ENCODE measurements at regions not wholly inside any gene's neighbourhood (a gene's known extent, or its start where the extent isn't known, plus 50 kb on each side); places are given as distances from the start of the nearest gene placed in this dataset.

- no peak overlapping the region for H3K4me2 ChIP-seq (ENCODE audit: low read length)
- no peaks in the 10 kb centered on the region for H3K9me3 ChIP-seq (replicated peaks; ENCODE audit: low read length)
- H3K4me1 ChIP-seq (ENCODE audit: control insufficient read depth, insufficient read depth, low read length), result peaks cover 6% of the 10 kb centered on the region
- H3K27me3 ChIP-seq (ENCODE audit: control insufficient read depth, insufficient read depth, low read length), result no peaks in the 10 kb centered on the region
- H3K36me3 ChIP-seq (ENCODE audit: insufficient read depth, low read length), result no peaks in the 10 kb centered on the region
- H3K9ac ChIP-seq (ENCODE audit: low read depth, low read length), result no peak overlapping the region
- H3K4me3 ChIP-seq (ENCODE audit: low read length), result no peak overlapping the region
Measured at GRCh38 chr2:180227461-180227860, 220.4 kb upstream of the CWC22 start.

GRCh38 chr2:180225118-180225517, 218.0 kb upstream of the CWC22 start:
- Histone ChIP-seq H3K4me3 (ENCODE audit: low read length) (no peak overlapping the region), H3K9me3 (replicated peaks; ENCODE audit: low read length) (no peaks in the 10 kb centered on the region), H3K36me3 (ENCODE audit: insufficient read depth, low read length) (no peaks in the 10 kb centered on the region), H3K4me1 (ENCODE audit: control insufficient read depth, insufficient read depth, low read length) (peaks cover 6% of the 10 kb centered on the region), H3K4me2 (ENCODE audit: low read length) (no peak overlapping the region), H3K27me3 (ENCODE audit: control insufficient read depth, insufficient read depth, low read length) (no peaks in the 10 kb centered on the region), H3K9ac (ENCODE audit: low read depth, low read length) (no peak overlapping the region)

GRCh38 chr2:180222644-180223043, 215.5 kb upstream of the CWC22 start:
- H3K4me2 ChIP-seq (ENCODE audit: low read length), result no peak overlapping the region
- H3K4me3 ChIP-seq (ENCODE audit: low read length), result no peak overlapping the region
- H3K27me3 ChIP-seq (ENCODE audit: control insufficient read depth, insufficient read depth, low read length), result no peaks in the 10 kb centered on the region
- no peaks in the 10 kb centered on the region for H3K9me3 ChIP-seq (replicated peaks; ENCODE audit: low read length)
- peaks cover 6% of the 10 kb centered on the region for H3K4me1 ChIP-seq (ENCODE audit: control insufficient read depth, insufficient read depth, low read length)
- H3K36me3 ChIP-seq (ENCODE audit: insufficient read depth, low read length), result no peaks in the 10 kb centered on the region
- H3K9ac ChIP-seq (ENCODE audit: low read depth, low read length), result no peak overlapping the region

GRCh38 chr2:180219491-180219890, 212.4 kb upstream of the CWC22 start:
- H3K9me3 ChIP-seq (replicated peaks; ENCODE audit: low read length), result no peaks in the 10 kb centered on the region
- no peak overlapping the region for H3K4me3 ChIP-seq (ENCODE audit: low read length)
- peaks cover 6% of the 10 kb centered on the region for H3K4me1 ChIP-seq (ENCODE audit: control insufficient read depth, insufficient read depth, low read length)
- H3K9ac ChIP-seq (ENCODE audit: low read depth, low read length), result no peak overlapping the region
- no peak overlapping the region for H3K4me2 ChIP-seq (ENCODE audit: low read length)
- no peaks in the 10 kb centered on the region for H3K36me3 ChIP-seq (ENCODE audit: insufficient read depth, low read length)
- no peaks in the 10 kb centered on the region for H3K27me3 ChIP-seq (ENCODE audit: control insufficient read depth, insufficient read depth, low read length)

GRCh38 chr2:180208841-180209240, 201.7 kb upstream of the CWC22 start:
- no peaks in the 10 kb centered on the region for H3K36me3 ChIP-seq (ENCODE audit: insufficient read depth, low read length)
- H3K9ac ChIP-seq (ENCODE audit: low read depth, low read length), result no peak overlapping the region
- H3K4me1 ChIP-seq (ENCODE audit: control insufficient read depth, insufficient read depth, low read length), result peaks cover 15% of the 10 kb centered on the region
- H3K4me3 ChIP-seq (ENCODE audit: low read length), result no peak overlapping the region
- no peaks in the 10 kb centered on the region for H3K27me3 ChIP-seq (ENCODE audit: control insufficient read depth, insufficient read depth, low read length)
- H3K9me3 ChIP-seq (replicated peaks; ENCODE audit: low read length), result no peaks in the 10 kb centered on the region
- peak overlapping the region; percentile 4 for H3K4me2 ChIP-seq (ENCODE audit: low read length)

GRCh38 chr2:180205621-180206235, 198.6 kb upstream of the CWC22 start:
- Histone ChIP-seq H3K4me1 (ENCODE audit: control insufficient read depth, insufficient read depth, low read length) (peaks cover 18% of the 10 kb centered on the region), H3K4me2 (ENCODE audit: low read length) (no peak overlapping the region), H3K9ac (ENCODE audit: low read depth, low read length) (no peak overlapping the region), H3K4me3 (ENCODE audit: low read length) (no peak overlapping the region), H3K27me3 (ENCODE audit: control insufficient read depth, insufficient read depth, low read length) (no peaks in the 10 kb centered on the region), H3K36me3 (ENCODE audit: insufficient read depth, low read length) (no peaks in the 10 kb centered on the region), H3K9me3 (replicated peaks; ENCODE audit: low read length) (no peaks in the 10 kb centered on the region)

- H3K36me3 ChIP-seq (ENCODE audit: insufficient read depth, low read length), result no peaks in the 10 kb centered on the region
- H3K4me1 ChIP-seq (ENCODE audit: control insufficient read depth, insufficient read depth, low read length), result peaks cover 14% of the 10 kb centered on the region
- H3K4me2 ChIP-seq (ENCODE audit: low read length), result no peak overlapping the region
- no peaks in the 10 kb centered on the region for H3K9me3 ChIP-seq (replicated peaks; ENCODE audit: low read length)
- no peak overlapping the region for H3K4me3 ChIP-seq (ENCODE audit: low read length)
- no peaks in the 10 kb centered on the region for H3K27me3 ChIP-seq (ENCODE audit: control insufficient read depth, insufficient read depth, low read length)
- no peak overlapping the region for H3K9ac ChIP-seq (ENCODE audit: low read depth, low read length)
Measured at GRCh38 chr2:180203972-180204371, 196.9 kb upstream of the CWC22 start.

- Histone ChIP-seq H3K4me1 (ENCODE audit: control insufficient read depth, insufficient read depth, low read length) (peaks cover 7% of the 10 kb centered on the region), H3K36me3 (ENCODE audit: insufficient read depth, low read length) (no peaks in the 10 kb centered on the region), H3K27me3 (ENCODE audit: control insufficient read depth, insufficient read depth, low read length) (no peaks in the 10 kb centered on the region), H3K9ac (ENCODE audit: low read depth, low read length) (no peak overlapping the region), H3K9me3 (replicated peaks; ENCODE audit: low read length) (no peaks in the 10 kb centered on the region), H3K4me3 (ENCODE audit: low read length) (no peak overlapping the region), H3K4me2 (ENCODE audit: low read length) (no peak overlapping the region)
Measured at GRCh38 chr2:180202467-180202951, 195.4 kb upstream of the CWC22 start.

GRCh38 chr2:180196419-180196977, 189.4 kb upstream of the CWC22 start:
- Histone ChIP-seq H3K36me3 (ENCODE audit: insufficient read depth, low read length) (no peaks in the 10 kb centered on the region), H3K27me3 (ENCODE audit: control insufficient read depth, insufficient read depth, low read length) (no peaks in the 10 kb centered on the region), H3K4me2 (ENCODE audit: low read length) (no peak overlapping the region), H3K9me3 (replicated peaks; ENCODE audit: low read length) (no peaks in the 10 kb centered on the region), H3K4me3 (ENCODE audit: low read length) (no peak overlapping the region), H3K4me1 (ENCODE audit: control insufficient read depth, insufficient read depth, low read length) (no peaks in the 10 kb centered on the region), H3K9ac (ENCODE audit: low read depth, low read length) (no peak overlapping the region)

- Histone ChIP-seq H3K27me3 (ENCODE audit: control insufficient read depth, insufficient read depth, low read length) (no peaks in the 10 kb centered on the region), H3K4me3 (ENCODE audit: low read length) (no peak overlapping the region), H3K9me3 (replicated peaks; ENCODE audit: low read length) (no peaks in the 10 kb centered on the region), H3K4me1 (ENCODE audit: control insufficient read depth, insufficient read depth, low read length) (no peaks in the 10 kb centered on the region), H3K36me3 (ENCODE audit: insufficient read depth, low read length) (no peaks in the 10 kb centered on the region), H3K4me2 (ENCODE audit: low read length) (no peak overlapping the region), H3K9ac (ENCODE audit: low read depth, low read length) (no peak overlapping the region)
Measured at GRCh38 chr2:180195847-180196246, 188.8 kb upstream of the CWC22 start.

GRCh38 chr2:180191432-180192124, 184.5 kb upstream of the CWC22 start:
- no peak overlapping the region for H3K4me2 ChIP-seq (ENCODE audit: low read length)
- H3K4me3 ChIP-seq (ENCODE audit: low read length), result no peak overlapping the region
- H3K9ac ChIP-seq (ENCODE audit: low read depth, low read length), result no peak overlapping the region
- H3K4me1 ChIP-seq (ENCODE audit: control insufficient read depth, insufficient read depth, low read length), result no peaks in the 10 kb centered on the region
- no peaks in the 10 kb centered on the region for H3K36me3 ChIP-seq (ENCODE audit: insufficient read depth, low read length)
- H3K27me3 ChIP-seq (ENCODE audit: control insufficient read depth, insufficient read depth, low read length), result no peaks in the 10 kb centered on the region
- no peaks in the 10 kb centered on the region for H3K9me3 ChIP-seq (replicated peaks; ENCODE audit: low read length)

GRCh38 chr2:180190851-180191250, 183.8 kb upstream of the CWC22 start:
- Histone ChIP-seq H3K9me3 (replicated peaks; ENCODE audit: low read length) (no peaks in the 10 kb centered on the region), H3K27me3 (ENCODE audit: control insufficient read depth, insufficient read depth, low read length) (no peaks in the 10 kb centered on the region), H3K4me2 (ENCODE audit: low read length) (no peak overlapping the region), H3K4me3 (ENCODE audit: low read length) (no peak overlapping the region), H3K4me1 (ENCODE audit: control insufficient read depth, insufficient read depth, low read length) (no peaks in the 10 kb centered on the region), H3K9ac (ENCODE audit: low read depth, low read length) (no peak overlapping the region), H3K36me3 (ENCODE audit: insufficient read depth, low read length) (no peaks in the 10 kb centered on the region)
